RWPE2 (cell line): ENCODE measurements at regions not wholly inside any gene's neighbourhood (a gene's known extent, or its start where the extent isn't known, plus 50 kb on each side); places are given as distances from the start of the nearest gene placed in this dataset.
A peak's percentile ranks its signal among the peaks of the same experiment; 100 is the strongest.
"Not testable (repeated sequence)": the region's sequence is repeated elsewhere in the genome, so short reads cannot be mapped to it uniquely, and the experiment has no call there.

ENCODE experiments used
- ATAC-seq: fragments of 200-7000 bp; cut with Tn5 transposase; 3 replicates; pipeline ENCODE4 v1.9.1; 2021; ENCODE audit warnings: low read depth
- DNase-seq: peaks from one replicate; pipeline ENCODE4 v3.0.0-alpha.2; 2020; ENCODE audit warnings: low spot score
- H3K27ac ChIP-seq: fragments of 450-650 bp; 2 replicates; pipeline ENCODE4 v1.5.1; 2017; ENCODE audit warnings: mild to moderate bottlenecking; ENCODE audit not compliant: poor library complexity, severe bottlenecking
- H3K27me3 ChIP-seq: fragments of 250-450 bp; sonication (Bioruptor Pico); 2 replicates; pipeline ENCODE4 v1.5.1; 2021; ENCODE audit warnings: mild to moderate bottlenecking, moderate library complexity; ENCODE audit not compliant: insufficient read depth, poor library complexity, severe bottlenecking
- H3K36me3 ChIP-seq: fragments of 250-450 bp; sonication (Bioruptor Pico); 2 replicates; pipeline ENCODE4 v1.5.1; 2020; ENCODE audit warnings: low read depth, mild to moderate bottlenecking, moderate library complexity
- H3K4me1 ChIP-seq: fragments of 250-450 bp; sonication (Bioruptor Pico); 2 replicates; pipeline ENCODE4 v1.5.1; 2021; ENCODE audit warnings: mild to moderate bottlenecking, moderate library complexity; ENCODE audit not compliant: insufficient read depth, poor library complexity, severe bottlenecking
- H3K4me3 ChIP-seq: fragments of 250-450 bp; sonication (Bioruptor Pico); 2 replicates; pipeline ENCODE4 v1.5.1; 2021; ENCODE audit warnings: mild to moderate bottlenecking, moderate library complexity; ENCODE audit not compliant: severe bottlenecking
- H3K9me3 ChIP-seq: fragments of 250-450 bp; sonication (Bioruptor Pico); 2 replicates; pipeline ENCODE4 v1.5.1; 2021; ENCODE audit warnings: mild to moderate bottlenecking, moderate library complexity; ENCODE audit not compliant: severe bottlenecking
- CTCF ChIP-seq: fragments of 450-650 bp; IDR thresholded peaks from one replicate; pipeline ENCODE4 v1.5.1; 2017; ENCODE audit warnings: mild to moderate bottlenecking, moderate library complexity; ENCODE audit not compliant: poor library complexity, severe bottlenecking

DNA sequence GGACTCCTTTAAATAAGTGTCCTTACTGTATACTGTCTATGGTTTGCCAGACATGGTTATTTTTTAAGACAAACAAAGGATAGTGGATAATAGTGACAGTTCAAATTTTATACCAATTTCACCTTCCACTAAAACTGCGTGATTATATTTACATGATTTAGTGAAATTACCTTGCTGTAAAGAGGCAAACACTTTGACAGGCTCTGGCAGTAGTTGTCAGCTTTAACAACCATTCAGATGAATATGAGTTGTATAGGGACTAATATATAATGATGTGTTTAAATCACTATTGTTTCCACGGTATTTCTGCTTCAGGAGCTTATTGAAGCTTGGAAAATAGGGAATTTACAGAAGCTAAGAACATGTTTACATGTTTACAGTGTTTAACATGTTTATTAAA lies 1364.0 kb downstream of the FSCB start:
- DNase-seq = no peak
- Histone ChIP-seq H3K27ac (no peak overlapping the region), H3K27me3 (peaks cover 15% of the 10 kb centered on the region), H3K4me3 (no peak overlapping the region), H3K4me1 (peaks cover 4% of the 10 kb centered on the region), H3K9me3 (no peaks in the 10 kb centered on the region), H3K36me3 (no peaks in the 10 kb centered on the region)
- no peak for ATAC-seq
- TF ChIP-seq CTCF = no peak

- peaks cover 4% of the 10 kb centered on the region for H3K4me1 ChIP-seq
- DNase-seq = no peak
- no peak overlapping the region for H3K4me3 ChIP-seq
- no peak for ATAC-seq
- no peak overlapping the region for H3K27ac ChIP-seq
- no peak for TF ChIP-seq CTCF
- H3K36me3 ChIP-seq = no peaks in the 10 kb centered on the region
- H3K27me3 ChIP-seq = peaks cover 6% of the 10 kb centered on the region
- no peaks in the 10 kb centered on the region for H3K9me3 ChIP-seq
These were observed 1365.4 kb downstream of the FSCB start for GRCh38 chr14:43141636-43142191.

- Histone ChIP-seq H3K27ac (no peak overlapping the region), H3K27me3 (peaks cover 3% of the 10 kb centered on the region), H3K9me3 (no peaks in the 10 kb centered on the region), H3K36me3 (no peaks in the 10 kb centered on the region), H3K4me1 (peaks cover 4% of the 10 kb centered on the region), H3K4me3 (no peak overlapping the region)
- no peak for TF ChIP-seq CTCF
- ATAC-seq (no peak), DNase-seq (no peak)
These were observed 1366.6 kb downstream of the FSCB start for GRCh38 chr14:43140453-43140852.

DNA sequence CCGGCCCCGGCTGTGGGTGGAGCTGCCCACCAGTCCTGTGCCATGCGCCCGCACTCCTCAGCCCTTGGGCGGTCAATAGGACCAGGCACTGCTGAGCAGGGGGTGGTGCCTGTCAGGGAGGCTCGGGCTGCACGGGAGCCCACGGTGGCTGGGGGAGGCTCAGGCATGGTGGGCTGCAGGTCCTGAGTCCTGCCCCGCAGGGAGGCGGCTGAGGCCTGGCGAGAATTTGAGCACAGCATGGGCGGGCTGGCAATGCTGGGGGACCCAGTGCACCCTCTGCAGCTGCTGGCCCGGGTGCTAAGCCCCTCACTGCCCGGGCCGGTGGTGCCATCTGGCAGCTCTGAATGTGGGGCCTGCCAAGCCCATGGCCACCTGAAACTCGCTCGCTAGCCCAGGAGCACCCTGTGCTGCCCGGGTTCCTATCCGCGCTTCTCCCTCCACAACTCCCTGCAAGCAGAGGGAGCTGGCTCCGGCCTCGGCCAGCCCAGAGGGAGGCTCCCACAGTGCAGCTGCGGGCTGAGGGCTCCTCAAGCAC lies 1371.1 kb downstream of the FSCB start:
- Histone ChIP-seq H3K36me3 (no peaks in the 10 kb centered on the region), H3K4me3 (no peak overlapping the region), H3K27me3 (peaks cover 3% of the 10 kb centered on the region), H3K4me1 (no peaks in the 10 kb centered on the region), H3K27ac (no peak overlapping the region), H3K9me3 (no peaks in the 10 kb centered on the region)
- peak; percentile 54 for DNase-seq
- ATAC-seq = no peak
- TF ChIP-seq CTCF = no peak

- Histone ChIP-seq H3K9me3 (no peaks in the 10 kb centered on the region), H3K4me3 (no peak overlapping the region), H3K36me3 (no peaks in the 10 kb centered on the region), H3K27ac (no peak overlapping the region), H3K27me3 (no peaks in the 10 kb centered on the region), H3K4me1 (no peaks in the 10 kb centered on the region)
- DNase-seq (no peak), ATAC-seq (no peak)
- no peak for TF ChIP-seq CTCF
These were observed 1374.6 kb downstream of the FSCB start for GRCh38 chr14:43132441-43132840.

DNA sequence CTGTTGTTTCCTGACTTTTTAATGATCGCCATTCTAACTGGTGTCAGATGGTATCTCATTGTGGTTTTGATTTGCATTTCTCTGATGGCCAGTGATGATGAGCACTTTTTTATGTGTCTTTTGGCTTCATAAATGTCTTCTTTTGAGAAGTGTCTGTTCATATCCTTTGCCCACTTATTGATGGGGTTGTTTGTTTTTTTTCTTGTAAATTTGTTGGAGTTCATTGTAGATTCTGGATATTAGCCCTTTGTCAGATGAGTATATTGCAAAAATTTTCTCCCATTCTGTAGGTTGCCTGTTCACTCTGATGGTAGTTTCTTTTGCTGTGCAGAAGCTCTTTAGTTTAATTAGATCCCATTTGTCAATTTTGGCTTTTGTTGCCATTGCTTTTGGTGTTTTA lies 1378.7 kb downstream of the FSCB start:
- not testable (repeated sequence) for ATAC-seq

DNA sequence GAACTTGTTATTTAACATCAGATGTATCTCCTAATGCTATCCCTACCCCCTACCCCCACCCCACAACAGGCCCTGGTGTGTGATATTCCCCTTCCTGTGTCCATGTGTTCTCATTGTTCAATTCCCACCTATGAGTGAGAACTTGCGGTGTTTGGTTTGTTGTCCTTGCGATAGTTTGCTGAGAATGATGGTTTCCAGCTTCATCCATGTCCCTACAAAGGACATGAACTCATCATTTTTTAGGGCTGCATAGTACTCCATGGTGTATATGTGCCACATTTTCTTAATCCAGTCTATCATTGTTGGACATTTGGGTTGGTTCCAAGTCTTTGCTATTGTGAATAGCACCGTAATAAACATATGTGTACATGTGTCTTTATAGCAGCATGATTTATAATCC lies 1379.2 kb downstream of the FSCB start:
- not testable (repeated sequence) for H3K27me3 ChIP-seq, H3K27ac ChIP-seq, H3K9me3 ChIP-seq, H3K4me1 ChIP-seq, H3K36me3 ChIP-seq, ATAC-seq, DNase-seq, H3K4me3 ChIP-seq

More for the DNA sequence above, 1378.7 kb downstream of the FSCB start:
- H3K4me3 ChIP-seq, H3K9me3 ChIP-seq, H3K27me3 ChIP-seq, H3K4me1 ChIP-seq, H3K36me3 ChIP-seq, DNase-seq, H3K27ac ChIP-seq: not testable (repeated sequence)
